HEK293T (cell line): ENCODE measurements at regions not wholly inside any gene's neighbourhood (a gene's known extent, or its start where the extent isn't known, plus 50 kb on each side); places are given as distances from the start of the nearest gene placed in this dataset.
"Not testable (repeated sequence)": the region's sequence is repeated elsewhere in the genome, so short reads cannot be mapped to it uniquely, and the experiment has no call there.

ENCODE experiments used
- BHLHE40 ChIP-seq: fragments of 450-650 bp; IDR thresholded peaks from 2 replicates; pipeline ENCODE4 v1.6.1; 2016; ENCODE audit warnings: mild to moderate bottlenecking, moderate library complexity, borderline replicate concordance
- FOXK2 ChIP-seq: fragments of 450-650 bp; IDR thresholded peaks from 2 replicates; pipeline ENCODE4 v1.6.1; 2016; ENCODE audit warnings: mild to moderate bottlenecking
- FOXM1 ChIP-seq: fragments of 450-650 bp; IDR thresholded peaks from 2 replicates; pipeline ENCODE4 v1.6.1; 2017; ENCODE audit warnings: mild to moderate bottlenecking, borderline replicate concordance
- HDGF ChIP-seq: fragments of 450-650 bp; IDR thresholded peaks from 2 replicates; pipeline ENCODE4 v1.6.1; 2017; ENCODE audit warnings: antibody characterized with exemption, borderline replicate concordance
- L3MBTL2 ChIP-seq: fragments of 450-650 bp; conservative IDR thresholded peaks from 2 replicates; pipeline ENCODE4 v1.6.1; 2016; ENCODE audit warnings: mild to moderate bottlenecking
- LEF1 ChIP-seq: fragments of 450-650 bp; IDR thresholded peaks from 2 replicates; pipeline ENCODE4 v1.6.1; 2017; ENCODE audit warnings: mild to moderate bottlenecking, borderline replicate concordance
- SP1 ChIP-seq: fragments of 450-650 bp; IDR thresholded peaks from 2 replicates; pipeline ENCODE4 v1.6.1; 2017
- SUZ12 ChIP-seq: fragments of 450-650 bp; IDR thresholded peaks from 2 replicates; pipeline ENCODE4 v1.6.1; 2016; ENCODE audit warnings: mild to moderate bottlenecking

- not testable (repeated sequence) for TF ChIP-seq SUZ12, FOXM1, L3MBTL2, LEF1, SP1, HDGF, FOXK2, BHLHE40
These were observed 201.6 kb downstream of the ASMT start for GRCh38 chrX:1816387-1816982.
